GM21526 (cell line): ENCODE measurements at regions not wholly inside any gene's neighbourhood (a gene's known extent, or its start where the extent isn't known, plus 50 kb on each side); places are given as distances from the start of the nearest gene placed in this dataset.

Experiments used
- ATAC-seq: cut with Tn5 transposase; IDR thresholded peaks from one replicate; pipeline ENCODE4 v1.9.1; 2021; ENCODE audit warnings: moderate library complexity; ENCODE audit not compliant: unreplicated experiment, low FRiP score

GRCh38 chr6:74956559-74957428 is 249.1 kb downstream of the COL12A1 start:
- no peak for ATAC-seq

- ATAC-seq, result no peak
These were observed 252.1 kb downstream of the COL12A1 start for GRCh38 chr6:74953708-74954107.

GRCh38 chr6:74946961-74947360 is 258.9 kb downstream of the COL12A1 start:
- no peak for ATAC-seq

- ATAC-seq, result no peak
These were observed 263.7 kb downstream of the COL12A1 start for GRCh38 chr6:74942130-74942529.

GRCh38 chr6:74941424-74941823 is 264.4 kb downstream of the COL12A1 start:
- no peak for ATAC-seq

- no peak for ATAC-seq
These were observed 265.9 kb downstream of the COL12A1 start for GRCh38 chr6:74939721-74940620.

- ATAC-seq, result no peak
These were observed 266.6 kb downstream of the COL12A1 start for GRCh38 chr6:74939151-74939708.

- ATAC-seq, result no peak
These were observed 267.9 kb downstream of the COL12A1 start for GRCh38 chr6:74937936-74938335.

- ATAC-seq, result no peak
These were observed 269.0 kb downstream of the COL12A1 start for GRCh38 chr6:74936886-74937285.

- no peak for ATAC-seq
These were observed 273.5 kb downstream of the COL12A1 start for GRCh38 chr6:74932232-74932888.

GRCh38 chr6:74931558-74931957 is 274.3 kb downstream of the COL12A1 start:
- ATAC-seq, result no peak

- ATAC-seq, result no peak
These were observed 277.6 kb downstream of the COL12A1 start for GRCh38 chr6:74928203-74928602.

- ATAC-seq, result no peak
These were observed 278.6 kb downstream of the COL12A1 start for GRCh38 chr6:74927299-74927698.

- peak; percentile 76 for ATAC-seq
These were observed 280.2 kb downstream of the COL12A1 start for GRCh38 chr6:74925683-74926082.

- no peak for ATAC-seq
These were observed 291.0 kb downstream of the COL12A1 start for GRCh38 chr6:74914888-74915287.

- ATAC-seq, result no peak
These were observed 293.6 kb downstream of the COL12A1 start for GRCh38 chr6:74912234-74912633.

- no peak for ATAC-seq
These were observed 303.0 kb downstream of the COL12A1 start for GRCh38 chr6:74902846-74903245.

GRCh38 chr6:74902089-74902488 is 303.8 kb downstream of the COL12A1 start:
- ATAC-seq, result no peak

GRCh38 chr6:74901576-74901975 is 304.3 kb downstream of the COL12A1 start:
- ATAC-seq, result no peak

GRCh38 chr6:74899416-74899815 is 306.4 kb downstream of the COL12A1 start:
- no peak for ATAC-seq

GRCh38 chr6:74892091-74892490 is 313.8 kb downstream of the COL12A1 start:
- ATAC-seq, result no peak
